ENCODE measurements at regions not wholly inside any gene's neighbourhood (a gene's known extent, or its start where the extent isn't known, plus 50 kb on each side); places are given as distances from the start of the nearest gene placed in this dataset.
A peak's percentile ranks its signal among the peaks of the same experiment; 100 is the strongest.
"Not testable (repeated sequence)": the region's sequence is repeated elsewhere in the genome, so short reads cannot be mapped to it uniquely, and the experiment has no call there.

- Histone ChIP-seq H3K4me1 (ENCODE audit: insufficient read depth, low read length) (no peaks in the 10 kb centered on the region), H2AFZ (ENCODE audit: low read depth, low read length) (no peak overlapping the region), H3K9me3 (ENCODE audit: low read length) (no peaks in the 10 kb centered on the region), H3K4me3 (ENCODE audit: low read length) (no peak overlapping the region), H3K27me3 (ENCODE audit: insufficient read depth, low read length) (no peaks in the 10 kb centered on the region), H3K36me3 (ENCODE audit: insufficient read depth, low read length) (no peaks in the 10 kb centered on the region)
Measured at GRCh38 chr3:88824666-88825564, 282.5 kb upstream of the EPHA3 start.

- H3K9me3 ChIP-seq (ENCODE audit: low read length) = no peaks in the 10 kb centered on the region
- H3K27me3 ChIP-seq (ENCODE audit: insufficient read depth, low read length) = no peaks in the 10 kb centered on the region
- no peaks in the 10 kb centered on the region for H3K4me1 ChIP-seq (ENCODE audit: insufficient read depth, low read length)
- no peak overlapping the region for H3K4me3 ChIP-seq (ENCODE audit: low read length)
- H2AFZ ChIP-seq (ENCODE audit: low read depth, low read length) = no peak overlapping the region
- no peaks in the 10 kb centered on the region for H3K36me3 ChIP-seq (ENCODE audit: insufficient read depth, low read length)
Measured at GRCh38 chr3:88828466-88828865, 279.0 kb upstream of the EPHA3 start.

- Histone ChIP-seq H3K36me3 (ENCODE audit: insufficient read depth, low read length) (no peaks in the 10 kb centered on the region), H3K4me1 (ENCODE audit: insufficient read depth, low read length) (no peaks in the 10 kb centered on the region), H3K9me3 (ENCODE audit: low read length) (no peaks in the 10 kb centered on the region), H3K27me3 (ENCODE audit: insufficient read depth, low read length) (no peaks in the 10 kb centered on the region), H3K4me3 (ENCODE audit: low read length) (no peak overlapping the region), H2AFZ (ENCODE audit: low read depth, low read length) (no peak overlapping the region)
Measured at GRCh38 chr3:88852606-88853005, 254.8 kb upstream of the EPHA3 start.

- H2AFZ ChIP-seq (ENCODE audit: low read depth, low read length) = no peak overlapping the region
- H3K4me1 ChIP-seq (ENCODE audit: insufficient read depth, low read length) = no peaks in the 10 kb centered on the region
- no peak overlapping the region for H3K4me3 ChIP-seq (ENCODE audit: low read length)
- H3K27me3 ChIP-seq (ENCODE audit: insufficient read depth, low read length) = no peaks in the 10 kb centered on the region
- H3K36me3 ChIP-seq (ENCODE audit: insufficient read depth, low read length) = no peaks in the 10 kb centered on the region
- H3K9me3 ChIP-seq (ENCODE audit: low read length) = no peaks in the 10 kb centered on the region
Measured at GRCh38 chr3:88863196-88863595, 244.2 kb upstream of the EPHA3 start.

- Histone ChIP-seq H3K4me3 (ENCODE audit: low read length) (no peak overlapping the region), H3K9me3 (ENCODE audit: low read length) (no peaks in the 10 kb centered on the region), H3K27me3 (ENCODE audit: insufficient read depth, low read length) (no peaks in the 10 kb centered on the region), H3K4me1 (ENCODE audit: insufficient read depth, low read length) (no peaks in the 10 kb centered on the region), H2AFZ (ENCODE audit: low read depth, low read length) (no peak overlapping the region), H3K36me3 (ENCODE audit: insufficient read depth, low read length) (no peaks in the 10 kb centered on the region)
Measured at GRCh38 chr3:88876724-88877123, 230.7 kb upstream of the EPHA3 start.

GRCh38 chr3:88879905-88880304 is 227.5 kb upstream of the EPHA3 start:
- H3K36me3 ChIP-seq (ENCODE audit: insufficient read depth, low read length) = no peaks in the 10 kb centered on the region
- no peaks in the 10 kb centered on the region for H3K27me3 ChIP-seq (ENCODE audit: insufficient read depth, low read length)
- no peak overlapping the region for H3K4me3 ChIP-seq (ENCODE audit: low read length)
- no peak overlapping the region for H2AFZ ChIP-seq (ENCODE audit: low read depth, low read length)
- no peaks in the 10 kb centered on the region for H3K9me3 ChIP-seq (ENCODE audit: low read length)
- H3K4me1 ChIP-seq (ENCODE audit: insufficient read depth, low read length) = no peaks in the 10 kb centered on the region

- no peaks in the 10 kb centered on the region for H3K27me3 ChIP-seq (ENCODE audit: insufficient read depth, low read length)
- no peaks in the 10 kb centered on the region for H3K4me1 ChIP-seq (ENCODE audit: insufficient read depth, low read length)
- no peaks in the 10 kb centered on the region for H3K9me3 ChIP-seq (ENCODE audit: low read length)
Measured at GRCh38 chr3:88882121-88882520, 225.3 kb upstream of the EPHA3 start.

GRCh38 chr3:88886624-88887023 is 220.8 kb upstream of the EPHA3 start:
- not testable (repeated sequence) for H3K4me3 ChIP-seq (ENCODE audit: low read length); H3K36me3 ChIP-seq (ENCODE audit: insufficient read depth, low read length); H2AFZ ChIP-seq (ENCODE audit: low read depth, low read length); H3K4me1 ChIP-seq (ENCODE audit: insufficient read depth, low read length); H3K27me3 ChIP-seq (ENCODE audit: insufficient read depth, low read length); H3K9me3 ChIP-seq (ENCODE audit: low read length)

More at GRCh38 chr3:88882121-88882520, 225.3 kb upstream of the EPHA3 start:
- no peaks in the 10 kb centered on the region for H3K36me3 ChIP-seq (ENCODE audit: insufficient read depth, low read length)
- H3K4me3 ChIP-seq (ENCODE audit: low read length) = no peak overlapping the region
- H2AFZ ChIP-seq (ENCODE audit: low read depth, low read length) = no peak overlapping the region

GRCh38 chr3:88896026-88896425 is 211.4 kb upstream of the EPHA3 start:
- no peaks in the 10 kb centered on the region for H3K9me3 ChIP-seq (ENCODE audit: low read length)
- H3K36me3 ChIP-seq (ENCODE audit: insufficient read depth, low read length) = no peaks in the 10 kb centered on the region
- peaks cover 4% of the 10 kb centered on the region for H3K4me1 ChIP-seq (ENCODE audit: insufficient read depth, low read length)
- no peak overlapping the region for H3K4me3 ChIP-seq (ENCODE audit: low read length)
- no peak overlapping the region for H2AFZ ChIP-seq (ENCODE audit: low read depth, low read length)
- no peaks in the 10 kb centered on the region for H3K27me3 ChIP-seq (ENCODE audit: insufficient read depth, low read length)

GRCh38 chr3:88912294-88912877 is 195.0 kb upstream of the EPHA3 start:
- peak overlapping the region; percentile 3 for H2AFZ ChIP-seq (ENCODE audit: low read depth, low read length)
- H3K36me3 ChIP-seq (ENCODE audit: insufficient read depth, low read length) = no peaks in the 10 kb centered on the region
- peak overlapping the region; percentile 1 for H3K4me3 ChIP-seq (ENCODE audit: low read length)
- no peaks in the 10 kb centered on the region for H3K27me3 ChIP-seq (ENCODE audit: insufficient read depth, low read length)
- peaks cover 39% of the 10 kb centered on the region for H3K4me1 ChIP-seq (ENCODE audit: insufficient read depth, low read length)
- no peaks in the 10 kb centered on the region for H3K9me3 ChIP-seq (ENCODE audit: low read length)

- no peaks in the 10 kb centered on the region for H3K36me3 ChIP-seq (ENCODE audit: insufficient read depth, low read length)
- H2AFZ ChIP-seq (ENCODE audit: low read depth, low read length) = peak overlapping the region; percentile 19
- peaks cover 6% of the 10 kb centered on the region for H3K4me1 ChIP-seq (ENCODE audit: insufficient read depth, low read length)
- no peak overlapping the region for H3K4me3 ChIP-seq (ENCODE audit: low read length)
- H3K9me3 ChIP-seq (ENCODE audit: low read length) = no peaks in the 10 kb centered on the region
- no peaks in the 10 kb centered on the region for H3K27me3 ChIP-seq (ENCODE audit: insufficient read depth, low read length)
Measured at GRCh38 chr3:88918841-88919240, 188.6 kb upstream of the EPHA3 start.

GRCh38 chr3:88921986-88922385 is 185.4 kb upstream of the EPHA3 start:
- H2AFZ ChIP-seq (ENCODE audit: low read depth, low read length) = no peak overlapping the region
- no peaks in the 10 kb centered on the region for H3K27me3 ChIP-seq (ENCODE audit: insufficient read depth, low read length)

GRCh38 chr3:88926221-88926620 is 181.2 kb upstream of the EPHA3 start:
- no peak overlapping the region for H3K4me3 ChIP-seq (ENCODE audit: low read length)
- H3K27me3 ChIP-seq (ENCODE audit: insufficient read depth, low read length) = no peaks in the 10 kb centered on the region
- no peaks in the 10 kb centered on the region for H3K9me3 ChIP-seq (ENCODE audit: low read length)
- H3K4me1 ChIP-seq (ENCODE audit: insufficient read depth, low read length) = no peaks in the 10 kb centered on the region
- H3K36me3 ChIP-seq (ENCODE audit: insufficient read depth, low read length) = no peaks in the 10 kb centered on the region
- no peak overlapping the region for H2AFZ ChIP-seq (ENCODE audit: low read depth, low read length)

More at GRCh38 chr3:88921986-88922385, 185.4 kb upstream of the EPHA3 start:
- Histone ChIP-seq H3K4me1 (ENCODE audit: insufficient read depth, low read length) (peaks cover 3% of the 10 kb centered on the region), H3K4me3 (ENCODE audit: low read length) (no peak overlapping the region), H3K36me3 (ENCODE audit: insufficient read depth, low read length) (no peaks in the 10 kb centered on the region), H3K9me3 (ENCODE audit: low read length) (no peaks in the 10 kb centered on the region)
